ENCODE measurements at regions not wholly inside any gene's neighbourhood (a gene's known extent, or its start where the extent isn't known, plus 50 kb on each side); places are given as distances from the start of the nearest gene placed in this dataset.
"Not testable (repeated sequence)": the region's sequence is repeated elsewhere in the genome, so short reads cannot be mapped to it uniquely, and the experiment has no call there.

- TF ChIP-seq, protein P1, sequence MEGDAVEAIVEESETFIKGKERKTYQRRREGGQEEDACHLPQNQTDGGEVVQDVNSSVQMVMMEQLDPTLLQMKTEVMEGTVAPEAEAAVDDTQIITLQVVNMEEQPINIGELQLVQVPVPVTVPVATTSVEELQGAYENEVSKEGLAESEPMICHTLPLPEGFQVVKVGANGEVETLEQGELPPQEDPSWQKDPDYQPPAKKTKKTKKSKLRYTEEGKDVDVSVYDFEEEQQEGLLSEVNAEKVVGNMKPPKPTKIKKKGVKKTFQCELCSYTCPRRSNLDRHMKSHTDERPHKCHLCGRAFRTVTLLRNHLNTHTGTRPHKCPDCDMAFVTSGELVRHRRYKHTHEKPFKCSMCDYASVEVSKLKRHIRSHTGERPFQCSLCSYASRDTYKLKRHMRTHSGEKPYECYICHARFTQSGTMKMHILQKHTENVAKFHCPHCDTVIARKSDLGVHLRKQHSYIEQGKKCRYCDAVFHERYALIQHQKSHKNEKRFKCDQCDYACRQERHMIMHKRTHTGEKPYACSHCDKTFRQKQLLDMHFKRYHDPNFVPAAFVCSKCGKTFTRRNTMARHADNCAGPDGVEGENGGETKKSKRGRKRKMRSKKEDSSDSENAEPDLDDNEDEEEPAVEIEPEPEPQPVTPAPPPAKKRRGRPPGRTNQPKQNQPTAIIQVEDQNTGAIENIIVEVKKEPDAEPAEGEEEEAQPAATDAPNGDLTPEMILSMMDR (IDR thresholded peaks at IDR 0.05; ENCODE audit: control insufficient read depth, insufficient read depth, low read depth, low read length, missing control alignments), result no peak
- H3K4me3 ChIP-seq (ENCODE audit: control insufficient read depth, low read depth, low read length), result no peak overlapping the region
- no peak for DNase-seq (ENCODE audit: low read depth)
Measured at GRCh38 chr2:66198873-66199272, 236.1 kb upstream of the MEIS1 start.

DNA sequence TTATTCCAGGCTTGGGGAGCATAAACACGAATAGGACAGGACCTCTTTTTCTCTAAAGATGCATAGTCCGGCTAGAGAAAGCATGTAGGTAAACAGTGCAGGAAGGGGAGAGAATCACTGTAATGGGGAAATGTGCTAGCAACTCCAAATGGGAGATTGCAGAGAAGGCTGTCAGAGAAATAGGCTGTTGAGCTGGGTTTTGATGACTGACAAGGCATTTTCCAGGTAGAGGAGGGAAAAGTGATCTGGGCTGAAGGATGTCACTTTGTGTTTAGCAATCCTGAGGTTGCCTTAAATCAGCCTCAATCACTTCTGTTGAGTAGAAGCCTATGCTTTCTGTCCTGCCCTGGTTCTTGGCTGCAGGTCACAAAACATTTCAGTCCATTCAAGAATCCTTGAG, 242.0 kb upstream of the MEIS1 start:
- no peak for DNase-seq (ENCODE audit: low read depth)
- H3K4me3 ChIP-seq (ENCODE audit: control insufficient read depth, low read depth, low read length), result no peak overlapping the region
- TF ChIP-seq, protein P1 (IDR thresholded peaks at IDR 0.05; ENCODE audit: control insufficient read depth, insufficient read depth, low read depth, low read length, missing control alignments), result no peak

DNA sequence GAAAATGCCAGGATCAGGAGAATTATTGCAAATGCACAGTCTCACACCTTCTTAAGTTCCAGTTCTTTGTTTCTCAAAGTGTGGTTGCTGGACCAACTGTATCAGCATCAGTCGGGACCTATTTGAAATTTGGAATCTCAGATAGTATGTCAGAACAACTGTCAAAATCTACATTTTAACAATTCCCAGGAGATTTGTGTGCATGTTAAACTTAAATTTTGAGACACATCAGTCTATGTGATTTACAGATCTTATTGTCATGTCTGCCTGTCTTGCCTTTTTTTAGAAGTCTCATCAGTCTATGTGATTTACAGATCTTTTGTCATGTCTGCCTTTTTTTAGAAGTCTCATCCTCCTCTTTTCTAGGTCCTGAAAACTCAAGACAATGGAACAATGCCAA, 243.6 kb upstream of the MEIS1 start:
- no peak for DNase-seq (ENCODE audit: low read depth)
- H3K4me3 ChIP-seq (ENCODE audit: control insufficient read depth, low read depth, low read length), result no peak overlapping the region
- TF ChIP-seq, protein P1 (IDR thresholded peaks at IDR 0.05; ENCODE audit: control insufficient read depth, insufficient read depth, low read depth, low read length, missing control alignments), result no peak

DNA sequence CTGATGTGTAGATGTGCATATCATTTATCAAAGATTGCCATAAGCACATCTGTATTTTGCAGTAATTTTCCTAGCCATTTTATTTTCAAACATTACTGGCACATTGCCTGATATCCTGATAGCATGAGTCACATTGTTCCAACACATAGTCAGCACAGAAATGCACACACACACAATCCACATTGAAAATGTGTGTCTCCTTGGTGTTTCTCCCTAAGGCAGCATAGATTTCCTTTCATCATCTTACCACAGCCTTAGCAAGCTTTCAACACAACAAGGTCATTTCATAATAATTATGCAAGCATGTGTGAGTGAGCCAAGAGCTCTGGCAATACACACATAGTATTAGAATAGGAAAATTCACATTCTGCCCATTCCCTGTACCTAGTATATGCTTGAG, 245.4 kb upstream of the MEIS1 start:
- H3K4me3 ChIP-seq (ENCODE audit: control insufficient read depth, low read depth, low read length), result no peak overlapping the region
- peak; percentile 1 for DNase-seq (ENCODE audit: low read depth)
- TF ChIP-seq, protein P1 (IDR thresholded peaks at IDR 0.05; ENCODE audit: control insufficient read depth, insufficient read depth, low read depth, low read length, missing control alignments), result no peak

- DNase-seq (ENCODE audit: low read depth), result no peak
- H3K4me3 ChIP-seq (ENCODE audit: control insufficient read depth, low read depth, low read length), result no peak overlapping the region
- TF ChIP-seq, protein P1 (IDR thresholded peaks at IDR 0.05; ENCODE audit: control insufficient read depth, insufficient read depth, low read depth, low read length, missing control alignments), result no peak
Measured at GRCh38 chr2:66186537-66186936, 248.4 kb upstream of the MEIS1 start.

GRCh38 chr2:66185497-66186054, 249.3 kb upstream of the MEIS1 start:
- no peak overlapping the region for H3K4me3 ChIP-seq (ENCODE audit: control insufficient read depth, low read depth, low read length)
- TF ChIP-seq, protein P1 (IDR thresholded peaks at IDR 0.05; ENCODE audit: control insufficient read depth, insufficient read depth, low read depth, low read length, missing control alignments), result no peak
- no peak for DNase-seq (ENCODE audit: low read depth)

GRCh38 chr2:66177128-66177796, 257.7 kb upstream of the MEIS1 start:
- H3K4me3 ChIP-seq (ENCODE audit: control insufficient read depth, low read depth, low read length); DNase-seq (ENCODE audit: low read depth): not testable (repeated sequence)
